B cell (primary cell): ENCODE measurements at regions not wholly inside any gene's neighbourhood (a gene's known extent, or its start where the extent isn't known, plus 50 kb on each side); places are given as distances from the start of the nearest gene placed in this dataset.

Experiments
- ATAC-seq: fragments of 200-7000 bp; cut with Tn5 transposase; one replicate; pipeline ENCODE4 v1.10.0; 2021; ENCODE audit warnings: low read depth, mild to moderate bottlenecking, moderate number of reproducible peaks, moderate library complexity
- CTCF ChIA-PET: fragments of 350-600 bp; sonication (Branson Sonifier 250); formaldehyde crosslinking; loops from one replicate; lab custom pipeline; 2021; ENCODE audit warnings: antibody characterized with exemption, inconsistent platforms; lab: Charles Lee
- POLR2A ChIA-PET: fragments of 350-600 bp; sonication (Branson Sonifier 250); formaldehyde crosslinking; loops from one replicate; lab custom pipeline; 2021; ENCODE audit warnings: antibody characterized with exemption; lab: Charles Lee
- DNase-seq: peaks from one replicate; pipeline ENCODE4 v3.0.0; 2013
- H2AFZ ChIP-seq: 2 replicates; pipeline ENCODE4 v1.6.1; 2012; ENCODE audit warnings: mild to moderate bottlenecking, low read depth, low read length; ENCODE audit not compliant: insufficient read depth, poor library complexity, severe bottlenecking
- H3K27ac ChIP-seq, 2 donors: 1 replicate in 1 of 2; 2 replicates in 1 of 2; pipeline ENCODE4 v1.5.1; 2012 to 2013; ENCODE audit warnings: low read length in 2 of 2, mild to moderate bottlenecking in 2 of 2, moderate library complexity in 1 of 2
- H3K27me3 ChIP-seq, 4 experiments: fragments of 200-600 bp in 1 of 4; sonication (generic) in 1 of 4; replicated peaks in 1 of 4; 1 replicate in 2 of 4; 2 replicates in 2 of 4; pipeline versions ENCODE4 v1.6.1 to v1.7.0; 2013 to 2016; ENCODE audit warnings: low read length in 3 of 4, mild to moderate bottlenecking in 2 of 4, mixed read lengths in 1 of 4, moderate library complexity in 1 of 4; ENCODE audit not compliant: insufficient read depth in 4 of 4, control insufficient read depth in 3 of 4; ENCODE audit errors: control extremely low read depth in 1 of 4
- H3K36me3 ChIP-seq, 2 experiments: replicated peaks in 1 of 2; 1 replicate in 1 of 2; 2 replicates in 1 of 2; pipeline versions ENCODE4 v1.6.1 to v1.7.1; 2013; ENCODE audit warnings: low read length in 1 of 2; ENCODE audit not compliant: insufficient read depth in 2 of 2, control insufficient read depth in 1 of 2; ENCODE audit errors: control extremely low read depth in 1 of 2, extremely low read depth in 1 of 2
- H3K4me1 ChIP-seq, 2 donors: fragments of 200-600 bp in 1 of 2; sonication (generic) in 1 of 2; 1 replicate in 1 of 2; 2 replicates in 1 of 2; pipeline versions ENCODE4 v1.5.1 to v1.6.1; 2013 to 2017; ENCODE audit warnings: low read length in 2 of 2; ENCODE audit not compliant: control insufficient read depth in 2 of 2, insufficient read depth in 2 of 2
- H3K4me2 ChIP-seq: replicated peaks from 2 replicates; pipeline ENCODE3; 2012; ENCODE audit warnings: mild to moderate bottlenecking, low read depth, low read length; ENCODE audit not compliant: poor library complexity, severe bottlenecking
- H3K4me3 ChIP-seq, 5 experiments: fragments of 200-600 bp in 1 of 5; sonication (generic) in 1 of 5; 1 replicate in 3 of 5; 2 replicates in 2 of 5; pipeline versions ENCODE4 v1.5.1 to v1.7.0; 2011 to 2016; ENCODE audit warnings: low read length in 4 of 5, mild to moderate bottlenecking in 4 of 5, low read depth in 2 of 5, control low read depth in 1 of 5, moderate library complexity in 1 of 5; ENCODE audit not compliant: insufficient read depth in 1 of 5; ENCODE audit errors: control extremely low read depth in 1 of 5, extremely low read depth in 1 of 5
- H3K79me2 ChIP-seq: fragments of 200-600 bp; sonication (generic); one replicate; pipeline ENCODE4 v1.6.0; 2016; ENCODE audit warnings: low read length; ENCODE audit not compliant: control insufficient read depth, insufficient read depth
- H3K9ac ChIP-seq: fragments of 200-600 bp; sonication (generic); 2 replicates; pipeline ENCODE4 v1.6.1; 2017; ENCODE audit warnings: mild to moderate bottlenecking, low read length, moderate library complexity
- H3K9me3 ChIP-seq, 3 donors: one replicate each; pipeline versions ENCODE4 v1.6.1 to v1.7.1; 2013; ENCODE audit warnings: low read length in 2 of 3; ENCODE audit not compliant: control insufficient read depth in 2 of 3, insufficient read depth in 1 of 3; ENCODE audit errors: control extremely low read depth in 1 of 3
- H4K20me1 ChIP-seq: 2 replicates; pipeline ENCODE4 v1.6.0; 2012; ENCODE audit warnings: mild to moderate bottlenecking, low read length; ENCODE audit not compliant: insufficient read depth, control insufficient read depth, poor library complexity, severe bottlenecking
- H3K27ac Mint-ChIP-seq: one replicate; pipeline ENCODE4 v1.8.0; 2021; ENCODE audit warnings: mixed read lengths
- H3K27me3 Mint-ChIP-seq: one replicate; pipeline ENCODE4 v1.8.0; 2021; ENCODE audit warnings: mixed read lengths
- H3K4me1 Mint-ChIP-seq: one replicate; pipeline ENCODE4 v1.8.0; 2021; ENCODE audit warnings: mixed read lengths
- H3K4me3 Mint-ChIP-seq: one replicate; pipeline ENCODE4 v1.8.0; 2021; ENCODE audit warnings: mixed read lengths
- H3K9me3 Mint-ChIP-seq: one replicate; pipeline ENCODE4 v1.8.0; 2022; ENCODE audit warnings: mixed read lengths; ENCODE audit not compliant: insufficient read depth
- CTCF ChIP-seq: fragments of 200-600 bp; IDR thresholded peaks from one replicate; pipeline ENCODE4 v1.8.0; 2022; ENCODE audit warnings: antibody characterized with exemption, mild to moderate bottlenecking
- EZH2 ChIP-seq: IDR thresholded peaks from 2 replicates; pipeline ENCODE4 v1.6.1; 2012; ENCODE audit warnings: borderline replicate concordance, low read depth, mild to moderate bottlenecking, moderate library complexity, low read length; ENCODE audit not compliant: insufficient read depth, poor library complexity, severe bottlenecking
- WGBS: methylation state at CpG from one replicate; pipeline ENCODE4 v1.1.5; 2013; ENCODE audit warnings: missing lambda C conversion rate; ENCODE audit not compliant: insufficient coverage; 5-methylcytosine and 5-hydroxymethylcytosine counted together
- intact Hi-C: fragments of 100-400 bp; cut with micrococcal nuclease; formaldehyde crosslinking; loops from one replicate; pipeline ENCODE4 v1.10.0; 2022

- Mint-ChIP-seq H3K4me1 (peaks cover 17% of the 10 kb centered on the region), H3K4me3 (no peak overlapping the region), H3K27me3 (peaks cover 1% of the 10 kb centered on the region), H3K27ac (no peak overlapping the region), H3K9me3 (no peaks in the 10 kb centered on the region)
- Histone ChIP-seq H3K9me3 (peaks cover 0 to 3% (median 0%) of the 10 kb centered on the region in 3 donors), H2AFZ (no peak overlapping the region), H3K4me2 (no peak overlapping the region), H3K4me3 (no peak overlapping the region), H3K79me2 (no peaks in the 10 kb centered on the region), H4K20me1 (no peaks in the 10 kb centered on the region), H3K36me3 (no peaks in the 10 kb centered on the region), H3K4me1 (peaks cover 5 to 12% of the 10 kb centered on the region in 2 donors), H3K27me3 (no peaks in the 10 kb centered on the region), H3K9ac (no peak overlapping the region), H3K27ac (no peak overlapping the region)
- no peak for ATAC-seq
- ChIA-PET CTCF (interaction anchor here (0.7 kb wide), 1 partner anchor 91 kb away, joined by 3 read pairs; no protein-coding TSS in a partner anchor), POLR2A (no interaction called here)
- WGBS: 63% methylated on average over 1 of the region's 3 CpGs
- DNase-seq: no peak
- intact Hi-C loops: no loop called here
- no peak for TF ChIP-seq EZH2
- no peak for TF ChIP-seq CTCF
Measured at GRCh38 chr6:42502990-42503389, 51.3 kb upstream of the TRERF1 start.

GRCh38 chr6:42502127-42502526 lies 50.4 kb upstream of the TRERF1 start:
- H2AFZ ChIP-seq: no peak overlapping the region
- no peaks in the 10 kb centered on the region for H4K20me1 ChIP-seq
- ATAC-seq (no peak), DNase-seq (no peak)
- no peak overlapping the region for H3K4me3 ChIP-seq
- no peaks in the 10 kb centered on the region for H3K79me2 ChIP-seq
- H3K36me3 ChIP-seq: no peaks in the 10 kb centered on the region
- H3K27ac ChIP-seq: no peak overlapping the region
- Mint-ChIP-seq H3K9me3 (no peaks in the 10 kb centered on the region), H3K4me3 (no peak overlapping the region), H3K4me1 (peaks cover 11% of the 10 kb centered on the region), H3K27me3 (peaks cover 3% of the 10 kb centered on the region), H3K27ac (no peak overlapping the region)
- intact Hi-C loops: no loop called here
- peaks cover 0 to 3% (median 0%) of the 10 kb centered on the region in 3 donors for H3K9me3 ChIP-seq
- ChIA-PET CTCF (no interaction called here), POLR2A (no interaction called here)
- TF ChIP-seq EZH2: no peak
- no peak for TF ChIP-seq CTCF
- H3K27me3 ChIP-seq: no peaks in the 10 kb centered on the region
- no peak overlapping the region for H3K4me2 ChIP-seq
- no peak overlapping the region for H3K9ac ChIP-seq
- H3K4me1 ChIP-seq: peaks cover 4 to 7% of the 10 kb centered on the region in 2 donors
- WGBS: no CpG with 5 or more reads among the region's 1 CpG
